ENCODE measurements at regions not wholly inside any gene's neighbourhood (a gene's known extent, or its start where the extent isn't known, plus 50 kb on each side); places are given as distances from the start of the nearest gene placed in this dataset.

- no peak for DNase-seq (ENCODE audit: low spot score)
- ATAC-seq (ENCODE audit: low FRiP score), result no peak
- no peak for TF ChIP-seq CTCF (IDR thresholded peaks at IDR 0.05)
Measured at GRCh38 chr1:208615371-208615770, 371.2 kb upstream of the PLXNA2 start.

- no peak for DNase-seq (ENCODE audit: low spot score)
- TF ChIP-seq CTCF (IDR thresholded peaks at IDR 0.05), result no peak
- no peak for ATAC-seq (ENCODE audit: low FRiP score)
Measured at GRCh38 chr1:208616776-208617175, 372.6 kb upstream of the PLXNA2 start.

DNA sequence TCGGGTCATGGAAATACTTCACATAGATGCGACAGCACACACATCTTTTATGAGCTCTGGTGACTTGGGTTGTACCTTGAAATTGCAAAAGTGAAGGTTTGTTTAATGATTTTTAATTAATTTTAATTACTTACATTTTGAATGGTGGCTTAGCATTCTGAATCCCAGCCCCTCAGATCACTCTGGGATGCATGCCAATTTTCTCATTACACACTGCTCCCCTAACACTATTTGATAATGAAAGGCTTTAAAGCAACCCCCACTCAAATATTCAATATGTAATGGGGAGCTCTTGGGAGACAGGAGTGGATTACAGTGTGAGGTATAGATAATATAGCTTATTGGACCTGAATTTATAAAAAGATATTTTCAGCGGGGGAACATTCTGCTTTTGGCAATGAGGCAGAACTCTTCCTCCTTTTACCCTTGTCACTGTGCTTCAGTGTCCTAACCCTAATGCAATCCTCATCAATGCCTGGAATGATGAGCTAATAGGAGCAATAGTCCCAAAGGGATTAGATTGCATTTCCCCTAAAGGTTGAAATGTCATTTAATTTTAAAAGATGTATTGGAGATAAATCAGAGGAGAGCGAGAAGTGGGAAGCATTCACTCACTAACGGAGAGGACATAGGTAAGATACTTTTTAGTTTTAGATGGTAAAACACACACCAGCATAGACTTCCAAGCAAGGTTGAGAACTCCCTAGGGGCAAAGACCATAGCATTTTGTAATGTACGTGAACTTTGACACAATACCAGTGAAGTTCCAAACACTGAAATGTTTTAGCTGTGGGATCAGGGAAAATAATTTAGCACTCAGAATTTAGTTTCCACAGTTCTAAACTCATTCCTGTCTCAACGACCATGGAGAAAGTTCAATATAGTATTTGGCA lies 384.1 kb upstream of the PLXNA2 start:
- ATAC-seq (ENCODE audit: low FRiP score) (no peak), DNase-seq (ENCODE audit: low spot score) (no peak)
- TF ChIP-seq CTCF (IDR thresholded peaks at IDR 0.05), result no peak

DNA sequence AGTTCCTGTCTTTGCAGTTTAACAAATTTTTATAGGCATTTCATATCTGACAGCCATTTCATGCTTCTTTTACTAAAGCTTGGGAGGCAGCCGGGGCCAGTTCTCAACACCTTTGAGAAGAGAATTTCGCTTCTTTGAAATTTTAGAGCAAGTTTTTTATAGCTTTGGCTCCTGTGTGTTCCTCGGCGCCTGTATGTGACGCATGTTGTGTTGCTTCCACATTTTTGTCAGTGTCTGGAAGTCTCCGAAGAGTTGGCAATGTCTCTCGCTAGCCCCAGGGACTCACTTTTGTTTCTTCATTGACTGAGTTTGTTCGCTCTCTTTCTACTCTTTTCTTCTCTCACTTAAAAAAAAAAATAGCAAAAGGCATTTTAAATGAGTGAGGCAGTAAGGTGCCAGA lies 386.9 kb upstream of the PLXNA2 start:
- DNase-seq (ENCODE audit: low spot score), result no peak
- TF ChIP-seq CTCF (IDR thresholded peaks at IDR 0.05), result no peak
- ATAC-seq (ENCODE audit: low FRiP score), result no peak

- ATAC-seq (ENCODE audit: low FRiP score) (no peak), DNase-seq (ENCODE audit: low spot score) (no peak)
Measured at GRCh38 chr1:208631506-208631905, 387.3 kb upstream of the PLXNA2 start.

DNA sequence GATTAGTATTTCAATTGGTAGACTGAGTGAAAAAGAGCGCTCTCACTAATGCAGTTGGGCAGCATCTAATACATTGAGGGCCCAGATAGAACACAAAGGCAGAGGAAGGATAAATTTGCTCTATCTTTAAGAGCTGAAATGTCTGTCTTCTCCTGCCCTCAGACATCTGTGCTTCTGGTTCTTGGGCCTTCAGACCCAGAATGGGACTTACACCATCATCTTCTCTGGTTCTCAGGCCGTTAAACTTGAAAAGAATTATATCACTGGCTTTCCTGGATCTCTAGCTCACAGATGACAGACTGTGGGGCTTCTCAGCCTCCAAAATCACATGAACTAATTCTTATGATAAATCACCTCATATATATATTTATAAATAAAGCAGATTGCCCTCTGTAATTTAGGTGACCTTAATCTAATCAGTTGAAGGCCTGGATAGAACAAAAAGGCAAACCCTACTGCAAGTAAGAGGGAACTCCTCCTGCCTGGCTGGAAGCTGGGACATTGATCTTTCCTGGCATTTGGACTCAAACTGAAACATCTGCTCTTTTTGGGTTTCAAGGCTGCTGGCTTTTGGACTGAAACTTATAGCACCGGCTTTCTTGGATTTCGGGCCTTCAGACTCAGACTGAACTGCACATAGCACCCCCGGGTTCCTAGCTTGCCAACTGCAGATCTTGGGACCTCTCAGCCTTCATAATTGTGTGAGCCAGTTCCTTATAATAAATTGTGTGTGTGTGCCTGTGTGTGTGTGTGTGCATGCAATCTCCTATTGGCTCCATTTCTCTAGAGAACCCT lies 390.4 kb upstream of the PLXNA2 start:
- DNase-seq (ENCODE audit: low spot score) (no peak), ATAC-seq (ENCODE audit: low FRiP score) (no peak)
- TF ChIP-seq CTCF (IDR thresholded peaks at IDR 0.05), result no peak

More at GRCh38 chr1:208631506-208631905, 387.3 kb upstream of the PLXNA2 start:
- no peak for TF ChIP-seq CTCF (IDR thresholded peaks at IDR 0.05)
